Cardiac muscle cell (in vitro differentiated cells and primary cell): ENCODE measurements at regions not wholly inside any gene's neighbourhood (a gene's known extent, or its start where the extent isn't known, plus 50 kb on each side); places are given as distances from the start of the nearest gene placed in this dataset.

Experiments
- DNase-seq, 2 donors: peaks; one replicate each; pipeline versions ENCODE4 v3.0.0 to v3.0.0-alpha.2; 2010 to 2017; ENCODE audit warnings: low read depth in 1 of 2, low spot score in 1 of 2
- H3K27ac ChIP-seq: fragments of 200-600 bp; sonication (generic); 2 replicates; pipeline ENCODE4 v1.5.1; 2016
- H3K27me3 ChIP-seq: fragments of 200-600 bp; sonication (generic); 2 replicates; pipeline ENCODE4 v1.6.0; 2016; ENCODE audit warnings: control low read depth
- H3K36me3 ChIP-seq: fragments of 200-600 bp; sonication (generic); 2 replicates; pipeline ENCODE4 v1.5.1; 2016; ENCODE audit warnings: control low read depth
- H3K4me1 ChIP-seq: fragments of 200-600 bp; sonication (generic); 2 replicates; pipeline ENCODE4 v1.8.1; 2017; ENCODE audit warnings: low read depth, mild to moderate bottlenecking, mixed run types
- H3K4me3 ChIP-seq: fragments of 200-600 bp; sonication (generic); 2 replicates; pipeline ENCODE4 v1.5.1; 2016; ENCODE audit warnings: mild to moderate bottlenecking
- H3K9me3 ChIP-seq: fragments of 200-600 bp; sonication (generic); 2 replicates; pipeline ENCODE4 v1.5.1; 2017; ENCODE audit warnings: low read depth, mild to moderate bottlenecking, control low read depth
- CTCF ChIP-seq: IDR thresholded peaks from 2 replicates; pipeline ENCODE4 v1.5.1; 2012; ENCODE audit warnings: low read depth, mild to moderate bottlenecking, low read length

DNA sequence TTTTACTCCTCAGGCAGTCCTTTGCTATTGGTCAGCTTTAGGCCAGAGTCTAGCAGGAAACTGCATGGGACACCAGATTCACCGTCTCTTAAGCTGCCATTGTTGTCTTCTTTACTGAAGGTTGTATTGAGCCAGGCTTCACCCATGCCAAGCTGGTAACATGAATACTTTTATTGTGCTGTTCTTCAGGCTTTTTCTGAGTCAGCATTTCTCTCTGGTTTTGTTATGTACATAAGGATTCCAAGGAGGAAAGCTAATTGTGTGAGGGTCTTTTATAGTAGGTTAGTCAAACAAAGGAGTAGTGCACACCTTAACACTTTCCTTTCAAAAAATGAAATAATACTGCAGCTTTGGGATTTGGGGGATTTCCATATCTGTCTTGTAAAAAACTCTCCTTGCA lies 252.8 kb downstream of the JRKL start:
- no peak for TF ChIP-seq CTCF
- H3K4me3 ChIP-seq: no peak overlapping the region
- no peaks in the 10 kb centered on the region for H3K4me1 ChIP-seq
- no peaks in the 10 kb centered on the region for H3K36me3 ChIP-seq
- no peaks in the 10 kb centered on the region for H3K27me3 ChIP-seq
- H3K9me3 ChIP-seq: no peaks in the 10 kb centered on the region
- no peak for DNase-seq
- H3K27ac ChIP-seq: no peak overlapping the region

DNA sequence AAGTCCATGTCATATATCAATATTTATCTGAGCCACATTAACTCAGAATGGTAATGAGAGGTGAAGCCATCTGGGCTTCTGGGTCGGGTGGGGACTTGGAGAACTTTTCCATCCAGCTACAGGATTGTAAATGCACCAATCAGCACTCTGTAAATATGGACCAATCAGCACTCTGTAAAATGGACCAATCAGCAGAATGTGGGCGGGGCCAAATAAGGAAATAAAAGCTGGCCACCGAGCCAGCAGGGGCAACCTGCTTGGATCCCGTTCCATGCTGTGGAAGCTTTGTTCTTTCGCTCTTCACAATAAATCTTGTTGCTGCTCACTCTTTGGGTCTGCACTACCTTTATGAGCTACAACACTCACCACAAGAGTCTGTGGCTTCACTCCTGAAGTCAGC lies 253.4 kb downstream of the JRKL start:
- no peak for DNase-seq
- H3K9me3 ChIP-seq: no peaks in the 10 kb centered on the region
- H3K27ac ChIP-seq: no peak overlapping the region
- no peaks in the 10 kb centered on the region for H3K27me3 ChIP-seq
- no peaks in the 10 kb centered on the region for H3K4me1 ChIP-seq
- H3K4me3 ChIP-seq: no peak overlapping the region
- TF ChIP-seq CTCF: no peak
- H3K36me3 ChIP-seq: no peaks in the 10 kb centered on the region

DNA sequence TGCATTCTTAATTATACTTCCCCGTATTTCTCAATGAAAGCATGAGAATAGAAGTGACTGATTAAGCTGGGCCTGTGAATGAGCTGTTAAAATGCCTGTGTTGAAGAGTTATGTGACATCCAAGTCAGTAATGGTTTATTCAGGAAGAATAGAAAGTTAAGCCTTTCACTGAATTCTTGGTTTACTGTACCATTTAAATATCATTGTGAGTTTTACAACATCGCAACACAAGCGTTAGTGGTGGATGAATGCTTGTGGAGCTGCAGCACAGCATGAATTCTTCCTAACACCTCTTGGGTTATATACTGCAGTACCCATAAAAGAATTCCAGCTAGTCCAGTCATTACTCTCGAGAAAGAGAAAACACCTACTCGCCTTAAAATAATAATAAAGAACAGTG lies 257.8 kb downstream of the JRKL start:
- Histone ChIP-seq H3K9me3 (no peaks in the 10 kb centered on the region), H3K27me3 (no peaks in the 10 kb centered on the region), H3K4me1 (peaks cover 4% of the 10 kb centered on the region), H3K4me3 (no peak overlapping the region), H3K27ac (no peak overlapping the region), H3K36me3 (no peaks in the 10 kb centered on the region)
- DNase-seq: no peak
- no peak for TF ChIP-seq CTCF

DNA sequence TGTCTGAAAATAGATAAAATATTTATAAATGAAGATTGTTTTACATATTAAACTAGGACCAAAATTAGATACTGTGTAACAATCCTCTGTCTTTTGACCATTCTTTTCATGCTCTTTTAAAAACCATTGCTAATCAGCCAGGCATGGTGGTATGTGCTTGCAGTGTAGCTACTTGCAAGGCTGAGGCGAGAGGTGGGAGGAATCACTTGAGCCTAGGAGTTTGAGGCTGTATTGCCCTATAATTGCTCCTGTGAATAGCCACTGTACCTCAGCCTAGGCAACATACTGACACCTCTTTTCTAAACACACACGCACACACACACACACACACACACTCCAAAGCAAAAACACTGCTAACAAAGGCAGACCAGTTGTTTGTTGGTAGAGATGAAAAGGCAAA lies 259.2 kb downstream of the JRKL start:
- H3K9me3 ChIP-seq: no peaks in the 10 kb centered on the region
- H3K36me3 ChIP-seq: no peaks in the 10 kb centered on the region
- DNase-seq: peak in 1 of 2 donors; percentile 15
- H3K4me1 ChIP-seq: peaks cover 4% of the 10 kb centered on the region
- no peak overlapping the region for H3K4me3 ChIP-seq
- H3K27me3 ChIP-seq: no peaks in the 10 kb centered on the region
- no peak for TF ChIP-seq CTCF
- H3K27ac ChIP-seq: no peak overlapping the region

DNA sequence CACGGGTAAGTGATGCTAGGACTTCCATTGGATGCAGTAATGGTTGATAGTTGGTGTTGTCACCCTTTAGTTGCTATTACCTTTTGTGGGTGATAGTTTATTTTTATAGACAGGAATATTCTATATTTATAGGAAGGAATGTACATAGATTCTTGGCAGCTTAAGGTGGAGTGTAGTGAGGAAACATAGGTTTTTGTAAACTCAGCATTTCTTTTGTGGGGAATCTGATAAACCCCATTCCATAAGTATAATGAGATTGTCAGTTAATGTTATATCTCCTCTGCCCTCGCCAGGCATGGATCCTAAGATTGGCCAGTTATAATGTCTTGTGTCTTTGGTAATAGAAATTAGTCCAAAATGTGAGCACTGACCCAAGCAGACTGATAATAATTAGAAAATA lies 262.7 kb downstream of the JRKL start:
- Histone ChIP-seq H3K4me3 (no peak overlapping the region), H3K9me3 (no peaks in the 10 kb centered on the region), H3K27me3 (no peaks in the 10 kb centered on the region), H3K27ac (no peak overlapping the region), H3K36me3 (no peaks in the 10 kb centered on the region), H3K4me1 (peaks cover 4% of the 10 kb centered on the region)
- no peak for TF ChIP-seq CTCF
- no peak for DNase-seq

DNA sequence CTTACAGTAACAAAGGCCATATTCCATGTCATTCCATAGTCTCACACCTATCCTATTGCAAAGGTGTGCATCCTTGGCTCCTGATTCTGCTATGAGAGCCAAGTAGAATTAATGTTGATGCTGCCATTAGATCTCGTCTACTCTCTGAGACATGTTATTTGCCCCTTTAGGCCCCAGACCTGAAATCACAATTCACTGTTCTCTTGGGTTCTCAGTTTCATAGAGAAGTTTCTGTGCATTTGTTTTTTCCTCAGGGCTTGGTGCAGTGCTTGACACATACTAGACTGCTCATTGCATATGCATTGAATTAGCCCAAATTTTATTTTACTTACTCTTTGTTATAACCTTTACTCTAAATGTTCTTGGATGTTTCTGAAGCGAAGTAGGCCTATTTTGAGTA lies 265.7 kb downstream of the JRKL start:
- H3K4me3 ChIP-seq: no peak overlapping the region
- H3K4me1 ChIP-seq: no peaks in the 10 kb centered on the region
- H3K27ac ChIP-seq: no peak overlapping the region
- DNase-seq: no peak
- H3K27me3 ChIP-seq: no peaks in the 10 kb centered on the region
- no peaks in the 10 kb centered on the region for H3K9me3 ChIP-seq
- no peaks in the 10 kb centered on the region for H3K36me3 ChIP-seq
- no peak for TF ChIP-seq CTCF
